A549 (cell line): ENCODE measurements at regions not wholly inside any gene's neighbourhood (a gene's known extent, or its start where the extent isn't known, plus 50 kb on each side); places are given as distances from the start of the nearest gene placed in this dataset.

Experiments used
- ATAC-seq, 2 experiments: fragments of 200-7000 bp in 1 of 2; fragments of >200 bp in 1 of 2; cut with Nextera tagmentation in 1 of 2; cut with Tn5 transposase in 1 of 2; 3 replicates each; pipeline versions ENCODE4 v1.8.0 to v1.9.1; 2018 to 2020; ENCODE audit warnings: mild to moderate bottlenecking in 1 of 2, moderate library complexity in 1 of 2
- CTCF ChIA-PET: fragments of 300-600 bp; sonication (Branson Sonifier 250); formaldehyde crosslinking; extraction: SDS; loops from one replicate; lab custom pipeline; 2021; ENCODE audit warnings: antibody characterized with exemption, inconsistent platforms; lab: Yijun Ruan, JAX
- POLR2A ChIA-PET: fragments of 350-600 bp; formaldehyde crosslinking; extraction: SDS; loops from one replicate; lab custom pipeline; 2021; ENCODE audit warnings: antibody characterized with exemption, inconsistent platforms; lab: Yijun Ruan, JAX
- DNase-seq, 2 experiments: peaks; one replicate each; pipeline versions ENCODE4 v3.0.0 to v3.0.0-alpha.2; 2011 to 2016; ENCODE audit warnings: low read depth in 1 of 2, low spot score in 1 of 2
- FAIRE-seq: peaks from 2 replicates; lab custom pipeline; 2011; peaks lifted over from hg19 to GRCh38; lab: Jason Lieb, UNC
- H3K27ac ChIP-seq, 2 experiments: fragments of >200 bp; sonication (Bioruptor Twin); formaldehyde crosslinking; 3 replicates each; pipeline ENCODE4 v1.5.1; 2016 to 2017
- H3K4me1 ChIP-seq: fragments of >200 bp; sonication (Bioruptor Twin); formaldehyde crosslinking; 3 replicates; pipeline ENCODE4 v1.6.1; 2016
- H3K4me2 ChIP-seq: fragments of >200 bp; sonication (Bioruptor Twin); formaldehyde crosslinking; 3 replicates; pipeline ENCODE4 v1.6.1; 2016
- H3K4me3 ChIP-seq: fragments of >200 bp; sonication (Bioruptor Twin); formaldehyde crosslinking; 3 replicates; pipeline ENCODE4 v1.5.1; 2016
- H3K9me3 ChIP-seq: fragments of >200 bp; sonication (Bioruptor Twin); formaldehyde crosslinking; 3 replicates; pipeline ENCODE4 v1.6.1; 2016
- CBX8 ChIP-seq: fragments of 200-600 bp; sonication (generic); IDR thresholded peaks from 2 replicates; pipeline ENCODE4 v1.6.1; 2016
- CTCF ChIP-seq: fragments of >200 bp; sonication (Bioruptor Twin); formaldehyde crosslinking; IDR thresholded peaks from 3 replicates; pipeline ENCODE4 v1.5.1; 2016
- ESRRA ChIP-seq: fragments of 150-350 bp; IDR thresholded peaks from 2 replicates; pipeline ENCODE4 v1.6.1; 2014; ENCODE audit warnings: mild to moderate bottlenecking, low read length, borderline replicate concordance
- FOSB ChIP-seq: fragments of 250-450 bp; sonication (Bioruptor Pico); IDR thresholded peaks from 2 replicates; pipeline ENCODE4 v1.5.0; 2020; ENCODE audit warnings: mild to moderate bottlenecking, moderate library complexity
- FOXS1 ChIP-seq: fragments of 250-450 bp; sonication (Bioruptor Pico); IDR thresholded peaks from 2 replicates; pipeline ENCODE4 v1.5.0; 2020; ENCODE audit warnings: mild to moderate bottlenecking, moderate library complexity
- GATA3 ChIP-seq: IDR thresholded peaks from 2 replicates; pipeline ENCODE4 v1.6.1; 2012; ENCODE audit warnings: borderline replicate concordance
- HEYL ChIP-seq: fragments of 250-450 bp; sonication (Bioruptor Pico); IDR thresholded peaks from 2 replicates; pipeline ENCODE4 v1.8.0; 2021; ENCODE audit warnings: mild to moderate bottlenecking, moderate library complexity
- HMGXB4 ChIP-seq: fragments of 250-450 bp; sonication (Bioruptor Pico); IDR thresholded peaks from 2 replicates; pipeline ENCODE4 v1.5.0; 2021; ENCODE audit warnings: mild to moderate bottlenecking, moderate library complexity, borderline replicate concordance
- HOXA7 ChIP-seq: fragments of 250-450 bp; sonication (Bioruptor Pico); IDR thresholded peaks from 2 replicates; pipeline ENCODE4 v1.5.0; 2020; ENCODE audit warnings: mild to moderate bottlenecking, moderate library complexity
- JUN ChIP-seq, 2 experiments: fragments of >200 bp; sonication (Bioruptor Twin); formaldehyde crosslinking; IDR thresholded peaks; 2 replicates in 1 of 2; 3 replicates in 1 of 2; pipeline ENCODE4 v1.6.1; 2016 to 2017
- KDM1A ChIP-seq: fragments of 200-600 bp; sonication (generic); IDR thresholded peaks from 2 replicates; pipeline ENCODE4 v1.6.1; 2016; ENCODE audit warnings: low read depth, mild to moderate bottlenecking
- MAX ChIP-seq: IDR thresholded peaks from 2 replicates; pipeline ENCODE4 v1.6.1; 2012
- MAZ ChIP-seq: fragments of 150-350 bp; IDR thresholded peaks from 2 replicates; pipeline ENCODE4 v1.6.1; 2014; ENCODE audit warnings: antibody characterized with exemption, low read depth, low read length, borderline replicate concordance
- MYC ChIP-seq: IDR thresholded peaks from 2 replicates; pipeline ENCODE4 v1.6.1; 2012; ENCODE audit warnings: mild to moderate bottlenecking, inconsistent platforms, low read length, improper control_type of control experiment, borderline replicate concordance
- NPAS2 ChIP-seq: fragments of 250-450 bp; sonication (Bioruptor Pico); IDR thresholded peaks from 2 replicates; pipeline ENCODE4 v1.8.0; 2022; ENCODE audit warnings: mild to moderate bottlenecking, moderate library complexity, borderline replicate concordance
- POLR2AphosphoS2 ChIP-seq: conservative IDR thresholded peaks from 2 replicates; pipeline ENCODE4 v1.6.1; 2012; ENCODE audit warnings: low read length, improper control_type of control experiment, inconsistent platforms
- RAD21 ChIP-seq, 2 experiments: fragments of >200 bp in 1 of 2; sonication (Bioruptor Twin) in 1 of 2; formaldehyde crosslinking in 1 of 2; IDR thresholded peaks in 1 of 2; conservative IDR thresholded peaks in 1 of 2; 2 replicates in 1 of 2; 3 replicates in 1 of 2; pipeline ENCODE4 v1.6.1; 2012 to 2018; ENCODE audit warnings: inconsistent platforms in 1 of 2
- RARB ChIP-seq: fragments of 250-450 bp; sonication (Bioruptor Pico); IDR thresholded peaks from 2 replicates; pipeline ENCODE4 v1.8.0; 2021; ENCODE audit warnings: mild to moderate bottlenecking, moderate library complexity
- RCOR1 ChIP-seq: fragments of 150-350 bp; IDR thresholded peaks from 2 replicates; pipeline ENCODE4 v1.6.1; 2014; ENCODE audit warnings: antibody characterized with exemption, low read length, low read depth
- REST ChIP-seq: fragments of 200-600 bp; sonication (generic); IDR thresholded peaks from 2 replicates; pipeline ENCODE4 v1.6.1; 2016; ENCODE audit warnings: antibody characterized with exemption, mild to moderate bottlenecking, moderate library complexity
- SREBF2 ChIP-seq: fragments of 450-650 bp; IDR thresholded peaks from 2 replicates; pipeline ENCODE4 v1.6.1; 2014; ENCODE audit warnings: mild to moderate bottlenecking, moderate library complexity
- ZNF302 ChIP-seq: fragments of 250-450 bp; sonication (Bioruptor Pico); IDR thresholded peaks from 2 replicates; pipeline ENCODE4 v1.9.0; 2021; ENCODE audit warnings: inconsistent platforms, mild to moderate bottlenecking, moderate library complexity
- WGBS: methylation state at CpG from one replicate; pipeline ENCODE4 v1.1.6; 2017; ENCODE audit errors: missing lambda C conversion rate; 5-methylcytosine and 5-hydroxymethylcytosine counted together

GRCh38 chr1:22315315-22316078, 136.2 kb upstream of the ZBTB40 start:
- POLR2A ChIA-PET = no interaction called here
- Histone ChIP-seq H3K4me1 (no peaks in the 10 kb centered on the region), H3K27ac (no peak overlapping the region), H3K4me3 (no peak overlapping the region)
- 56% methylated on average over 18 of the region's 21 CpGs for WGBS
- CTCF ChIA-PET = no interaction called here
- FAIRE-seq (no peak), ATAC-seq (no peak; a peak in 1 of 6 replicates)
- TF ChIP-seq SREBF2 = no peak
- no peak for TF ChIP-seq MYC
- no peak for TF ChIP-seq JUN (IDR thresholded peaks at IDR 0.05)
- no peak for TF ChIP-seq POLR2AphosphoS2
- TF ChIP-seq MAX = no peak
- no peak for TF ChIP-seq RARB
- no peak for TF ChIP-seq HMGXB4
- TF ChIP-seq, all 56 proteins: peak for 0
- DNase-seq = no peak
- Histone ChIP-seq H3K9me3 (no peaks in the 10 kb centered on the region), H3K4me2 (no peak overlapping the region)

GRCh38 chr1:22317231-22317919, 134.3 kb upstream of the ZBTB40 start:
- Histone ChIP-seq H3K4me1 (no peaks in the 10 kb centered on the region), H3K9me3 (no peaks in the 10 kb centered on the region), H3K4me3 (no peak overlapping the region), H3K27ac (no peak overlapping the region), H3K4me2 (no peak overlapping the region)
- no peak for FAIRE-seq
- peak; percentile 25 to 56 for DNase-seq
- POLR2A ChIA-PET = no interaction called here
- 71% methylated on average over 9 of the region's 10 CpGs for whole genome bisulfite sequencing
- peak; percentile 81 to 93; a peak in 5 of 6 replicates for ATAC-seq
- CTCF ChIA-PET = interaction anchor here (0.6 kb wide), 4 partner anchors 8 to 610 kb away, joined by 3 to 4 read pairs (median 3); no protein-coding TSS in a partner anchor
- TF ChIP-seq SREBF2 (no peak), CTCF (peak; percentile 27), RAD21 (conservative IDR thresholded peaks at IDR 0.05 in 1 of 2, IDR thresholded peaks at IDR 0.05 in 1 of 2) (peak in 1 of 2 experiments; percentile 45; a peak in 3 of 5 replicates)

DNA sequence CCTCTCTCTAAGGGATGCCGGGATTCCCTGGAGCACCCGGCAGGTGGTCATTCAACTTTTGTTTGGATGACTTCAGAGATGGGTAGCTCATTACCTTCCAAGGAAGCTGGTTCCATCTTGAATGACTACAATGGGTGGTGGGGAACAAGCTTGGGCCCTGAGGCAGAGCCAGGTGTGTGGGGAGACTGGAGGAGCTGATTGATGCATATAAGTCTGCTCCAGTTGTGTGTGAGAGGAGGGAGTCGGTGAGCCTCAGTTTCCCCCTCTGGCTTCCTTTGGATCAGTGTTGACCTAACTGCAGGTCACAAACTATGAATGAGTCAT, 133.8 kb upstream of the ZBTB40 start:
- no peak overlapping the region for H3K27ac ChIP-seq
- 49% methylated on average over 3 of the region's 3 CpGs for WGBS
- no peaks in the 10 kb centered on the region for H3K4me1 ChIP-seq
- POLR2A ChIA-PET = no interaction called here
- H3K4me3 ChIP-seq = no peak overlapping the region
- H3K4me2 ChIP-seq = no peak overlapping the region
- ATAC-seq (no peak), FAIRE-seq (no peak), DNase-seq (no peak)
- H3K9me3 ChIP-seq = no peaks in the 10 kb centered on the region
- CTCF ChIA-PET = interaction anchor here (0.6 kb wide), 1 partner anchor 8 kb away, joined by 3 read pairs; no protein-coding TSS in a partner anchor
- no peak for TF ChIP-seq FOXS1 (CRISPR knock-in tag)
- no peak for TF ChIP-seq CBX8
- no peak for TF ChIP-seq HOXA7 (CRISPR knock-in tag)
- no peak for TF ChIP-seq KDM1A
- TF ChIP-seq ZNF302 (CRISPR knock-in tag) = no peak
- TF ChIP-seq FOSB (CRISPR knock-in tag) = no peak
- no peak for TF ChIP-seq REST
- TF ChIP-seq ESRRA = no peak
- TF ChIP-seq GATA3 = no peak
- no peak for TF ChIP-seq HEYL (CRISPR knock-in tag)
- TF ChIP-seq NPAS2 (CRISPR knock-in tag) = no peak
- no peak for TF ChIP-seq HMGXB4
- TF ChIP-seq MAZ = no peak
- no peak for TF ChIP-seq RCOR1
